B cell (primary cell): ENCODE measurements at regions not wholly inside any gene's neighbourhood (a gene's known extent, or its start where the extent isn't known, plus 50 kb on each side); places are given as distances from the start of the nearest gene placed in this dataset.

ENCODE experiments used
- EZH2 ChIP-seq: IDR thresholded peaks from 2 replicates; pipeline ENCODE4 v1.6.1; 2012; ENCODE audit warnings: borderline replicate concordance, low read depth, mild to moderate bottlenecking, moderate library complexity, low read length; ENCODE audit not compliant: insufficient read depth, poor library complexity, severe bottlenecking
- TF ChIP-seq, protein P1 (sequence below): fragments of 200-600 bp; IDR thresholded peaks from one replicate; pipeline ENCODE4 v1.8.0; 2022; ENCODE audit warnings: antibody characterized with exemption, mild to moderate bottlenecking

- TF ChIP-seq, protein P1, sequence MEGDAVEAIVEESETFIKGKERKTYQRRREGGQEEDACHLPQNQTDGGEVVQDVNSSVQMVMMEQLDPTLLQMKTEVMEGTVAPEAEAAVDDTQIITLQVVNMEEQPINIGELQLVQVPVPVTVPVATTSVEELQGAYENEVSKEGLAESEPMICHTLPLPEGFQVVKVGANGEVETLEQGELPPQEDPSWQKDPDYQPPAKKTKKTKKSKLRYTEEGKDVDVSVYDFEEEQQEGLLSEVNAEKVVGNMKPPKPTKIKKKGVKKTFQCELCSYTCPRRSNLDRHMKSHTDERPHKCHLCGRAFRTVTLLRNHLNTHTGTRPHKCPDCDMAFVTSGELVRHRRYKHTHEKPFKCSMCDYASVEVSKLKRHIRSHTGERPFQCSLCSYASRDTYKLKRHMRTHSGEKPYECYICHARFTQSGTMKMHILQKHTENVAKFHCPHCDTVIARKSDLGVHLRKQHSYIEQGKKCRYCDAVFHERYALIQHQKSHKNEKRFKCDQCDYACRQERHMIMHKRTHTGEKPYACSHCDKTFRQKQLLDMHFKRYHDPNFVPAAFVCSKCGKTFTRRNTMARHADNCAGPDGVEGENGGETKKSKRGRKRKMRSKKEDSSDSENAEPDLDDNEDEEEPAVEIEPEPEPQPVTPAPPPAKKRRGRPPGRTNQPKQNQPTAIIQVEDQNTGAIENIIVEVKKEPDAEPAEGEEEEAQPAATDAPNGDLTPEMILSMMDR: no peak
- TF ChIP-seq EZH2: no peak
Measured at GRCh38 chr18:11522992-11523391, 86.4 kb upstream of the SLC35G4 start.
